Epithelial cell of esophagus (primary cell): ENCODE measurements at regions not wholly inside any gene's neighbourhood (a gene's known extent, or its start where the extent isn't known, plus 50 kb on each side); places are given as distances from the start of the nearest gene placed in this dataset.

ENCODE experiments used
- DNase-seq: peaks from one replicate; pipeline ENCODE4 v3.0.0; 2010; ENCODE audit warnings: low read depth
- H3K4me3 ChIP-seq: 2 replicates; pipeline ENCODE4 v1.5.1; 2011; ENCODE audit warnings: mild to moderate bottlenecking, low read length, control low read depth
- CTCF ChIP-seq: IDR thresholded peaks from 2 replicates; pipeline ENCODE4 v1.5.1; 2011; ENCODE audit warnings: low read depth, mild to moderate bottlenecking, low read length, control low read depth, inconsistent platforms; ENCODE audit not compliant: insufficient read depth; ENCODE audit errors: missing control alignments

- peak; percentile 64 for DNase-seq
- H3K4me3 ChIP-seq: no peak overlapping the region
Observed at GRCh38 chrX:33307911-33308354, 96.6 kb upstream of the DMD start.

GRCh38 chrX:33298622-33299021, 87.3 kb upstream of the DMD start:
- no peak overlapping the region for H3K4me3 ChIP-seq
- no peak for TF ChIP-seq CTCF
- DNase-seq: no peak

More at GRCh38 chrX:33307911-33308354, 96.6 kb upstream of the DMD start:
- TF ChIP-seq CTCF: no peak

GRCh38 chrX:33285550-33285949, 74.2 kb upstream of the DMD start:
- H3K4me3 ChIP-seq: no peak overlapping the region
- peak; percentile 59 for DNase-seq
- TF ChIP-seq CTCF: no peak

GRCh38 chrX:33277046-33277445, 65.7 kb upstream of the DMD start:
- no peak for TF ChIP-seq CTCF
- H3K4me3 ChIP-seq: no peak overlapping the region
- no peak for DNase-seq

- peak; percentile 49 for DNase-seq
- H3K4me3 ChIP-seq: no peak overlapping the region
- no peak for TF ChIP-seq CTCF
Observed at GRCh38 chrX:33273535-33273934, 62.2 kb upstream of the DMD start.

GRCh38 chrX:33272986-33273385, 61.6 kb upstream of the DMD start:
- no peak for TF ChIP-seq CTCF
- peak; percentile 53 for DNase-seq

More at GRCh38 chrX:33272986-33273385, 61.6 kb upstream of the DMD start:
- no peak overlapping the region for H3K4me3 ChIP-seq
